Activated CD4-positive, alpha-beta T cell treated with anti-CD3 and anti-CD28 coated beads for 4 hours (primary cell): ENCODE measurements at regions not wholly inside any gene's neighbourhood (a gene's known extent, or its start where the extent isn't known, plus 50 kb on each side); places are given as distances from the start of the nearest gene placed in this dataset.

Experiments used
- DNase-seq, 2 donors: peaks; one replicate each; pipeline ENCODE4 v3.0.0-alpha.2; 2020

DNA sequence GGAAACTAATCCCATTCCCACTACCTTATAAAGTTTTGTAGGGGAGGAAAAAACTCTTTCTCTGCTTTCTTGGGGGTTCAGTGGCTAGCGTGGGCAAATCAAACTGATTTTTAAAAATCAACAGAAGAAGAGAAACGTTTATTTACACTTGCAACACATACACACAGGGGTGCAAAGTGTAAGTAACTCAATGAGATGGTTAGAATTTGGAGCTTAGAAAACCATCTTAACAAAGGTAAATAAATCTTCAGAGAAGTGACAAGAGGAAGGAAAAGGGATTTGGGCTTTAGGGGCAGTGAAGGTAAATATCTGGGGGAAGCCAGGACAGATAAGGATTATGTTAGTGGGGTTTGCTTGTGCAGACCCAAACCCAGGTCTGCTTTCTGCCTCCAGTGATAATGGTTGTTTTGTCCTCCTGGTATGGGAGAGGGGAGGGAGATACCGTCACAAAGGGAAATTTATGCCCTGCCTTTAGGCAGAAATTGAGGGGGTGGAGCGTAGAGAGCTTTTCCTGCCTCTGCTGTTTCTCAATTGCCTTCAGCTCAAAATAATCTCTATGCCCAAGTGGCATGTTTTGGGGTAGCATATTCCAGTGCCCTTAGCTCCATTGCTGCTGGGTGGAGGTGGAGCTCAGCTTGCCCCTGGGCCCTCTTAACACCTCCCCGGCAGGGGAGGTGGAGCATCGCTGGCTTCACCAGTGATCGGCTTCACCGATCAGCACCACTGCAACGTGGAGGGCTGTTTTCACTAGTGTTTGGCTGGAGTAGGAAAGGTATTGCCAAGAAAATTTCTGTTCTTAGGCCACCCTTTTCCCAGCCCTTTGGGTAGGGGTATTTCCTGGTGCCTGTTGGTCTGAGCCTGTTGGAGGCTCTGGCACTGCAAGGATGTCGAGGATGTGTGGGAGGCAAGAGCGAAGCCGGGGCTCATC lies 92.2 kb downstream of the TEX51 start:
- no peak for DNase-seq

DNA sequence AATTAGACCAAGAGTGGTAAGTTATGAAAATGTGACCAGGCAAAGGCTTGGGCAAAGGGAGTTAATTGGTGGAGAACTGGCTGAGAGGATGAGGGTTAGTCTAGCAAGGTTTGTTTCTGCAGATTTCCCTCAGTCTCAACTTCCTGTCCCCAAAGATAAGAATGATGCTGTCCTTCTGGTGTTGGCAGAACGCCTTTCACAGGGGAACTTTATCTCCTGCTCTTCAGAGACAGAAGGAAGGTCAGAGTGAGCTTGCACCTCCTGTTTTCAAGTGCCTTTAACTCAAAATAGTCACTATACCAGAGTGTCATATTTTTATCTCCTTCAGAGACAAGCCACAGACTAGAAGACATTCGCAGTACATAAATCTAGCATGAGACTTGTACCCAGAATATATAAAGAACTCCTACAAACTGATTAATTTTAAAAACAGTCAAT lies 95.7 kb downstream of the TEX51 start:
- no peak for DNase-seq

DNA sequence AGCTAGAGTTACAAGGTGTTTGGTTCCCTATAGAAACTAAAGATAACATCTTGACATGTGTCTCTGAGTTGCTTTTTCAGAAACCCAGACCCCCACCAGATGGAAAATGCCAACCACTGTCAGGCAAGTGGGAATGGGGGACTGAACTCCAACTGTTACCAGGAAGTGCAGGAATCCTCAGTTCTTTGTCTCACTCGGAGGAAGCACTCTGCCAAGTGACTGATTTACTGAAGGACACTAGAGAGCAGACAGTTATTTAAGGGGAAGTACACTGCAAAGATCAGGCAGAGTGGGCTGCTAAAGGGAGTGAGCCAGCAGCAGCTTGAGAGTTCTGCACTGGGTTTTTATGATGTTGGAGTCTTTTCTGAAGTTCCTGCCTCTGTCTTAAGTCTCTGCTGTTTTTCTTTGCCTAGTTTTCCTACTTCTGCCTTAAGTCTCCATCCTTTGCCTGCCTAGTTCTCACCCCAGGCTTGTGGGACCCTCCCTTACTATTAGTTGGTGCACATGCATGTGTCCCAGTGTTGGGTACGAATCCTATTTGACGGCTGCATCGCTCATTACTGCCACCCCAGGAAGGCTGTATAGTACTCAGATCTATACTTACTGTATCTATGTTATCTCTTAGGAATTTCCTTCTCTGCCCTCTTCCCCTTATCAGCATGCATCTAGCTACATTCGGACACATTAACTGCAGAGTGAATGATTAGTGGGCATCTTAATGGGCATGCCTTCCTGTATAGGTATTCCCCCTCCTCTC lies 97.1 kb downstream of the TEX51 start:
- DNase-seq = no peak

DNA sequence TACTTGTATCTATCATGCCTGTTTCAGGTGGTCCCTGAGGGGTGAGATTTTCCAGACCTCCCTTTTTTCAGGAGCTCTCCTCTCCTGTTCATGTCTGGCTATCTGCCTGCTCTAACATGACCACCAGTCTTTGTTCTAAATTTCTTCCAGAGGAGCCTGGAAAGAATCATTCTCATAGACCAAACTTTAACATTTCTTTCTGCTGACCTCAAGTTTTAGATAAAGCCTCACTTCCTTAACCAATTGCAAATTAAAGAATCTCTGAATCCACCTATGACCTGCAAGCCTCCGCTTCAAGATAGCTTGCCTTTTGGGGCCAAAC lies 97.6 kb downstream of the TEX51 start:
- DNase-seq = no peak
